GM23248 (cell line): ENCODE measurements at regions not wholly inside any gene's neighbourhood (a gene's known extent, or its start where the extent isn't known, plus 50 kb on each side); places are given as distances from the start of the nearest gene placed in this dataset.

Source experiments
- DNase-seq: peaks from one replicate; pipeline ENCODE4 v3.0.0-alpha.2; 2015
- H2AFZ ChIP-seq: fragments of 200-600 bp; sonication (generic); 2 replicates; pipeline ENCODE4 v1.6.1; 2016; ENCODE audit warnings: antibody characterized with exemption
- H3F3A ChIP-seq: fragments of 200-600 bp; sonication (generic); 2 replicates; pipeline ENCODE4 v1.6.1; 2016; ENCODE audit warnings: mild to moderate bottlenecking, antibody characterized with exemption, mixed run types; ENCODE audit not compliant: insufficient read depth
- H3K27ac ChIP-seq: fragments of 200-600 bp; sonication (generic); 2 replicates; pipeline ENCODE4 v1.5.1; 2016; ENCODE audit warnings: mild to moderate bottlenecking
- H3K27me3 ChIP-seq: fragments of 200-600 bp; sonication (generic); replicated peaks from 2 replicates; pipeline ENCODE4 v1.6.1; 2016; ENCODE audit warnings: mild to moderate bottlenecking; ENCODE audit not compliant: insufficient read depth
- H3K36me3 ChIP-seq: fragments of 200-600 bp; sonication (generic); 2 replicates; pipeline ENCODE4 v1.6.1; 2016; ENCODE audit warnings: low read depth, mild to moderate bottlenecking
- H3K4me1 ChIP-seq: fragments of 200-600 bp; sonication (generic); 2 replicates; pipeline ENCODE4 v1.6.1; 2016; ENCODE audit warnings: mild to moderate bottlenecking; ENCODE audit not compliant: insufficient read depth
- H3K4me2 ChIP-seq: fragments of 200-600 bp; sonication (generic); one replicate; pipeline ENCODE4 v1.6.1; 2016; ENCODE audit warnings: mild to moderate bottlenecking; ENCODE audit not compliant: unreplicated experiment
- H3K4me3 ChIP-seq: fragments of 200-600 bp; sonication (generic); 2 replicates; pipeline ENCODE4 v1.5.1; 2016; ENCODE audit warnings: mild to moderate bottlenecking
- H3K79me2 ChIP-seq: fragments of 200-600 bp; sonication (generic); 2 replicates; pipeline ENCODE4 v1.6.1; 2016; ENCODE audit warnings: mild to moderate bottlenecking; ENCODE audit not compliant: insufficient read depth
- H3K9ac ChIP-seq: fragments of 200-600 bp; sonication (generic); 2 replicates; pipeline ENCODE4 v1.6.1; 2016; ENCODE audit warnings: mild to moderate bottlenecking
- H3K9me2 ChIP-seq: fragments of 200-600 bp; sonication (generic); 2 replicates; pipeline ENCODE4 v1.6.1; 2016; ENCODE audit warnings: mixed run types, mild to moderate bottlenecking, moderate library complexity; ENCODE audit not compliant: insufficient read depth
- H3K9me3 ChIP-seq: fragments of 200-600 bp; sonication (generic); one replicate; pipeline ENCODE4 v1.6.1; 2017; ENCODE audit warnings: low read depth
- H4K20me1 ChIP-seq: fragments of 200-600 bp; sonication (generic); 2 replicates; pipeline ENCODE4 v1.6.0; 2016; ENCODE audit not compliant: insufficient read depth
- EZH2 ChIP-seq: fragments of 200-600 bp; sonication (generic); IDR thresholded peaks from 2 replicates; pipeline ENCODE4 v1.6.1; 2018; ENCODE audit warnings: antibody characterized with exemption, mild to moderate bottlenecking; ENCODE audit not compliant: insufficient read depth, poor library complexity, severe bottlenecking
- EZH2phosphoT487 ChIP-seq: fragments of 200-600 bp; sonication (generic); IDR thresholded peaks from 2 replicates; pipeline ENCODE4 v1.6.1; 2018; ENCODE audit warnings: antibody characterized with exemption, moderate library complexity, mild to moderate bottlenecking, low read depth; ENCODE audit not compliant: insufficient read depth
- WGBS, 2 experiments: methylation state at CpG; one replicate each; pipeline ENCODE4 v1.1.6; 2015 to 2017; ENCODE audit warnings: low lambda C conversion rate in 2 of 2, low coverage in 1 of 2; ENCODE audit errors: missing lambda C conversion rate in 2 of 2; 5-methylcytosine and 5-hydroxymethylcytosine counted together
- in situ Hi-C: fragments of 300-500 bp; cut with MboI; formaldehyde crosslinking; loops from 2 replicates; pipeline ENCODE4 v1.15.0; 2020

DNA sequence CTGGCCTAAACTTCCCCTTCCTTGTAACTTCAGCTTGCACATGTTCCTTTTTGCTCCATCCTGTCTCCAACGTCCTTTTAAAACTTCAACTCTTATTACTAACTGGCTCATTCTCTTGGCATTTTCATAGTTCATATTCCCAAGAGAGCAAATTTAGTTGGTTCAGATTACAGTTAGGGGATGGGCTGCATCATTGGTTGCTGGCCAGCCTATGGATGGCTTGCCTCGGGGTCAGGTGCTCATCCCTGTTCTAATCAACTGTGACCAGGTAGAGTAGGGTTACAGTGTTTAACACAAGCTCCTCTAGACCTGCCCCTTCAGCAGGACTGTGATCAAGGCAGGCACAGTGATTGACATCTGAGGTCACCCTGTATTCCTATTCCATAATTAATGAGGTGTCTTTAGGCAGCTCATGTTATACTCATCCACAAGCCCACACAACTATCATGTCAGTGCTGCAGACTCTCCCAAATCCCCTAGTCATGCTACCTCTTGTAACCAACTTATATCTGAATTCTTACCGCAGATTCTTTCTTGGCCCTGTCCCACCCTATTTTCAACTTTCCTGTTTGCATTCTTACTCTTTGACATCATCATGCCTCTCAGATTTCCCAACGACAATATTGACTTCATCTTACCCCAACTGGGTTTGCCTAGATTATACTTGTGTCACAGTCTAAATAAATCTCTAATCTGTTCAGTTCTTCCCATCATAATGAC lies 293.3 kb downstream of the MTX2 start:
- Histone ChIP-seq H3K9ac (peak overlapping the region; percentile 41; the same call in 1 of the 2 replicates), H3K4me1 (peaks cover 55% of the 10 kb centered on the region), H3K27ac (peak overlapping the region; percentile 89), H4K20me1 (no peaks in the 10 kb centered on the region), H3K79me2 (no peaks in the 10 kb centered on the region), H2AFZ (peak overlapping the region; percentile 10; the same call in 1 of the 2 replicates), H3K9me2 (no peaks in the 10 kb centered on the region), H3K27me3 (no peaks in the 10 kb centered on the region), H3K4me2 (peak overlapping the region; percentile 51), H3K36me3 (no peaks in the 10 kb centered on the region), H3K4me3 (peak overlapping the region; percentile 39), H3K9me3 (no peaks in the 10 kb centered on the region), H3F3A (peaks cover 40% of the 10 kb centered on the region)
- WGBS, 2 experiments = 13 to 19% methylated on average over 4 of the region's 4 CpGs
- DNase-seq = peak; percentile 91
- in situ Hi-C loops = no loop called here
- TF ChIP-seq EZH2phosphoT487 (no peak), EZH2 (no peak)

DNA sequence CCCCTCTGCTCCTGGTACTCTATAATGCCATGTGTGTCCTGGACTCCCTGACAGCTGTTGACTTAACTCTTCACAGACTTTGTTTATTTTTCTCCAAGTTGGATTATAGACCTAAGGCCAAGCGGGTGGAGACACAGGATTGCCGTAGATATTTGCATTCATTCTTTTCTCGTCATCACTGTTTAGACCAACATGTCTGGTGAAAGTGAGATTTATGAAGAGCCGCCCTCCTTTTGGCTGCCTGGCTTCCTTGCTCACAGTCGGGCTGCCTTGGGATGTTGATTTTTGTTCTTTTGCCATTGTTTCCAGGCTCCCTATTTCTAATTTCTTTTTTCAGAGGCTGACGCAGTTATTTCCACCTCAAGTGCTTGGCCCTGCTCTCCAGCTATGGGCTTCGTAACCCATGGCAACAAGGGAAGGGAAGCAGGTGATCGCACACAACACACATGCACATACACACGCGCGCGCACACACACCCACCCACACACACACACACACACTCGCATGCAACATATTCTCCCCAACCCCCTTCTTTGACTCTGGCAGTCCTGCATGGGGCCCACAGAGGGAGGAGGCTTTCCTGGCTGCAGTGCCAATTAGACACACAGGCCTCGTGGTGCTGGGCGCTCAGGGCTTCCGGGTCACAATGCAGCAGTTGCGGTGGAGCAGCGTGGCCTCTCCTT lies 296.5 kb downstream of the MTX2 start:
- TF ChIP-seq EZH2phosphoT487 (no peak), EZH2 (no peak)
- 86 to 89% methylated on average over 12 to 18 of the region's 18 CpGs for WGBS, 2 experiments
- H3K27ac ChIP-seq = peak overlapping the region; percentile 50; the same call in 1 of the 2 replicates
- peaks cover 50% of the 10 kb centered on the region for H3F3A ChIP-seq
- no peak overlapping the region for H3K4me2 ChIP-seq
- H3K9ac ChIP-seq = no peak overlapping the region
- H3K79me2 ChIP-seq = no peaks in the 10 kb centered on the region
- H3K9me2 ChIP-seq = no peaks in the 10 kb centered on the region
- H3K4me3 ChIP-seq = no peak overlapping the region
- no peaks in the 10 kb centered on the region for H3K27me3 ChIP-seq
- H3K9me3 ChIP-seq = no peaks in the 10 kb centered on the region
- no peak for DNase-seq
- in situ Hi-C loops = no loop called here
- peaks cover 55% of the 10 kb centered on the region for H3K4me1 ChIP-seq
- no peaks in the 10 kb centered on the region for H3K36me3 ChIP-seq
- no peaks in the 10 kb centered on the region for H4K20me1 ChIP-seq
- no peak overlapping the region for H2AFZ ChIP-seq

DNA sequence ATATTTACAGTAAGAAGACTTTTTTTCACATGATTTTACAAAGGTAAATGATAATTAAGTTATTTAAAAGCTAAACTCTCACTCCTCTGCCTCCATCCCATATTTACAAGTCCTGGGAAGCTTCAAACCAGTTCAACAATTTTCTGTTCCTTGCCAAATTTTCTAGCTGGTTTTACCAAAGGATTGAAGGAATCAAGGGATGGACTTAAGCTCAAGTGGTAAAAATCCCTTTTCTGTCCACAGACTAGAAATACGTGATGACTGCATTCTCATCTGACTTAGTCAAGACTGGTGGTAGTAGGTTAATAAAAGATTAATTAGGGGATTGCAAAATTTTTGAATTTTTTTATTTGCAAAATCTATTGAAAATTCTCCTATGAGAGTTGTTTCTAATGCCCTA lies 297.3 kb downstream of the MTX2 start:
- TF ChIP-seq EZH2phosphoT487 = no peak
- no peak for TF ChIP-seq EZH2
- no peaks in the 10 kb centered on the region for H3K79me2 ChIP-seq
- peaks cover 44% of the 10 kb centered on the region for H3F3A ChIP-seq
- H2AFZ ChIP-seq = 0 out of 2 replicates have a peak overlapping the region, but pooled peaks have one; percentile 13
- no peaks in the 10 kb centered on the region for H3K36me3 ChIP-seq
- H3K4me1 ChIP-seq = peaks cover 54% of the 10 kb centered on the region
- no peaks in the 10 kb centered on the region for H3K9me3 ChIP-seq
- WGBS, 2 experiments = 29 to 35% methylated on average over 1 of the region's 1 CpG
- no peak overlapping the region for H3K9ac ChIP-seq
- H3K9me2 ChIP-seq = no peaks in the 10 kb centered on the region
- no peaks in the 10 kb centered on the region for H4K20me1 ChIP-seq
- H3K4me3 ChIP-seq = no peak overlapping the region
- DNase-seq = peak; percentile 35
- no peaks in the 10 kb centered on the region for H3K27me3 ChIP-seq
- in situ Hi-C loops = no loop called here
- H3K4me2 ChIP-seq = peak overlapping the region; percentile 32
- peak overlapping the region; percentile 50 for H3K27ac ChIP-seq

DNA sequence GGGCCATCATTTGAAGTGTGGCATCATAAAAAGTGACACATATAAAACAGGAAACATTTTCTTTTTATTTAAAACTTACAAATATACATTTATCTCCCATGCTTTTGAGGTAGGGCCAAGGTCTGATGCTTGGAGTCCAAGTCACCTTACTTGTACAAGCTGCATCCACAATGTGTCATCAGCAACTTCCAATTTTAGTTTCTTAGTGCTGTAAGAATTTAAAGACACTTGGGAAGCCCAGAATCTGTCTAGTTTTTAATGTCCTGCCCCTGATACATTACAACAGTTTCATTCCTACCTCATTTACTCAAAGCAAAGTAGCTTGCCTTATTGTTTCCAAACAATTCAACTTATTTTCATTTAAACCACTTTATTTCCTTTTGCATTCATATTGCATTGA lies 297.7 kb downstream of the MTX2 start:
- Histone ChIP-seq H3K36me3 (no peaks in the 10 kb centered on the region), H3K4me2 (peak overlapping the region; percentile 32), H3K9ac (no peak overlapping the region), H3K27ac (peak overlapping the region; percentile 50), H3K79me2 (no peaks in the 10 kb centered on the region), H3K4me3 (no peak overlapping the region), H3K9me3 (no peaks in the 10 kb centered on the region), H3K9me2 (no peaks in the 10 kb centered on the region), H2AFZ (peak overlapping the region; percentile 32; the same call in 1 of the 2 replicates), H3F3A (peaks cover 39% of the 10 kb centered on the region), H3K4me1 (peaks cover 52% of the 10 kb centered on the region), H4K20me1 (no peaks in the 10 kb centered on the region), H3K27me3 (no peaks in the 10 kb centered on the region)
- in situ Hi-C loops = no loop called here
- DNase-seq = peak; percentile 78
- no peak for TF ChIP-seq EZH2
- TF ChIP-seq EZH2phosphoT487 = no peak
